ENCODE measurements at regions not wholly inside any gene's neighbourhood (a gene's known extent, or its start where the extent isn't known, plus 50 kb on each side); places are given as distances from the start of the nearest gene placed in this dataset.

GRCh38 chr5:101035425-101035824 lies 132.3 kb upstream of the ST8SIA4 start (continued):
- TF ChIP-seq BRD4 (IDR thresholded peaks at IDR 0.05) (no peak), FOS (IDR thresholded peaks at IDR 0.05; ENCODE audit: extremely low read depth, insufficient read length) (no peak), PCBP1 (IDR thresholded peaks at IDR 0.05; ENCODE audit: low read depth, low read length, poor library complexity, severe bottlenecking) (no peak), C11orf30 (IDR thresholded peaks at IDR 0.05; ENCODE audit: low read depth) (peak; percentile 49; the same call in 1 of the 2 replicates), ZNF274 (IDR thresholded peaks at IDR 0.05; ENCODE audit: borderline replicate concordance, low read depth, low read length) (no peak), KLF16 (IDR thresholded peaks at IDR 0.05) (no peak), NR4A1 (CRISPR knock-in tag; IDR thresholded peaks at IDR 0.05) (no peak), NR4A1 (tag; IDR thresholded peaks at IDR 0.05) (no peak)

DNA sequence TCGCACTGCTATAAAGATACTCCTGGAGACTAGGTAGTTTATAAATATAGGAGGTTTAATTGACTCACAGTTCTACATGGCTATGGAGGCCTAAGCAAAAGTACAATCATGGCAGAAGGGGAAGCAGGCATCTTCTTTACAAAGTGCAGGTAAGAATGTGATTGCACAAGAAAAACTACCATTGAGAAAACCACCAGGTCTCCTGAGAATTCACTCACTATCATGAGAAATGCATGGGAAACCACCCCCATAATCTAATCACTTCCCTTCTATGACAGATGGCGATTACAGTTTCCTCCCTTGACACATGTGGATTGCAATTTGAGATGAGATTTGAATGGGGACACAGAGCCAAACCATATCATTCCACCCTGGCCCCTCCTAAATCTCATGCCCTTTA lies 121.2 kb upstream of the ST8SIA4 start:
- BruUV-seq (replicated peaks) = no TSS peak

More for the DNA sequence above, 121.2 kb upstream of the ST8SIA4 start:
- intact Hi-C loops (cut with micrococcal nuclease) (no loop called here), in situ Hi-C loops (cut with MboI) (no loop called here)
- Histone ChIP-seq H3K36me3 (ENCODE audit: control insufficient read depth, insufficient read depth, low read length) (no peaks in the 10 kb centered on the region), H3K79me2 (ENCODE audit: control insufficient read depth, insufficient read depth, low read length) (0 out of 3 replicates have a peak, but pooled peaks cover 4% of the 10 kb centered on the region), H2AFZ (ENCODE audit: low read depth, low read length) (no peak overlapping the region), H3K9ac (ENCODE audit: insufficient read depth in 1 of 2, low read depth in 2 of 2, low read length in 2 of 2) (no peak overlapping the region), H3K27me3 (ENCODE audit: control insufficient read depth in 2 of 2, insufficient read depth in 2 of 2, low read length in 2 of 2) (no peaks in the 10 kb centered on the region), H4K20me1 (replicated peaks; ENCODE audit: control insufficient read depth, insufficient read depth, low read length) (no peaks in the 10 kb centered on the region), H3K9me3 (replicated peaks; ENCODE audit: control insufficient read depth, insufficient read depth, low read depth, low read length) (no peaks in the 10 kb centered on the region; the same call in 1 of the 2 replicates), H3K4me2 (ENCODE audit: insufficient read depth, low read length) (no peak overlapping the region), H3K9me1 (ENCODE audit: control insufficient read depth, insufficient read depth, low read length) (no peaks in the 10 kb centered on the region), H3K4me1 (replicated peaks in 1 of 2; ENCODE audit: control insufficient read depth in 2 of 2, insufficient read depth in 2 of 2, low read length in 2 of 2) (no peaks in the 10 kb centered on the region), H3K27ac (ENCODE audit: extremely low read depth, low read depth, low read length) (no peak overlapping the region), H3K4me3 (no peak overlapping the region)
- ATAC-seq = no peak
- no peak for DNase-seq (ENCODE audit: extremely low read depth in 1 of 4, low spot score in 3 of 4)
- no peak for TF ChIP-seq KDM4B (IDR thresholded peaks at IDR 0.05; ENCODE audit: borderline replicate concordance in 2 of 2, low read depth in 1 of 2)
- TF ChIP-seq SRF (CRISPR knock-in tag; IDR thresholded peaks at IDR 0.05) = no peak
- TF ChIP-seq ZNF165 (CRISPR knock-in tag; IDR thresholded peaks at IDR 0.05; ENCODE audit: borderline replicate concordance) = no peak
- TF ChIP-seq, protein P1, sequence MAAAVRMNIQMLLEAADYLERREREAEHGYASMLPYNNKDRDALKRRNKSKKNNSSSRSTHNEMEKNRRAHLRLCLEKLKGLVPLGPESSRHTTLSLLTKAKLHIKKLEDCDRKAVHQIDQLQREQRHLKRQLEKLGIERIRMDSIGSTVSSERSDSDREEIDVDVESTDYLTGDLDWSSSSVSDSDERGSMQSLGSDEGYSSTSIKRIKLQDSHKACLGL (CRISPR knock-in tag; IDR thresholded peaks at IDR 0.05; ENCODE audit: borderline replicate concordance, poor library complexity, severe bottlenecking) = no peak
- TF ChIP-seq JUN (IDR thresholded peaks at IDR 0.05; ENCODE audit: borderline replicate concordance, low read depth, low read length) = no peak
- TF ChIP-seq JUN (CRISPR knock-in tag; IDR thresholded peaks at IDR 0.05; ENCODE audit: borderline replicate concordance) = no peak
- no peak for TF ChIP-seq CBX8 (IDR thresholded peaks at IDR 0.05; ENCODE audit: borderline replicate concordance, extremely low read depth, low read depth, low read length, poor library complexity, severe bottlenecking)
- no peak for TF ChIP-seq SIN3A (IDR thresholded peaks at IDR 0.05; ENCODE audit: borderline replicate concordance in 2 of 2, control insufficient read depth in 1 of 2, low read depth in 2 of 2, low read length in 2 of 2)
- TF ChIP-seq BHLHE40 (IDR thresholded peaks at IDR 0.05; ENCODE audit: low read length) = no peak
- no peak for TF ChIP-seq MECOM (CRISPR knock-in tag; IDR thresholded peaks at IDR 0.05)
- TF ChIP-seq TEAD1 (CRISPR knock-in tag; IDR thresholded peaks at IDR 0.05) = no peak
- no peak for TF ChIP-seq ZNF79 (CRISPR knock-in tag; IDR thresholded peaks at IDR 0.05; ENCODE audit: low read depth)
- TF ChIP-seq MXI1 (IDR thresholded peaks at IDR 0.05; ENCODE audit: low read depth, low read length) = no peak
- FAIRE-seq = no peak
- ChIA-PET POLR2A (no interaction called here), CTCF (ENCODE audit: low intra/inter-chr PET ratio) (no interaction called here)
- WGBS (ENCODE audit: insufficient coverage, low coverage, missing lambda C conversion rate) = 21% methylated on average over 2 of the region's 2 CpGs

Measured in K562 (cell line).